ENCODE measurements at regions not wholly inside any gene's neighbourhood (a gene's known extent, or its start where the extent isn't known, plus 50 kb on each side); places are given as distances from the start of the nearest gene placed in this dataset.

DNA sequence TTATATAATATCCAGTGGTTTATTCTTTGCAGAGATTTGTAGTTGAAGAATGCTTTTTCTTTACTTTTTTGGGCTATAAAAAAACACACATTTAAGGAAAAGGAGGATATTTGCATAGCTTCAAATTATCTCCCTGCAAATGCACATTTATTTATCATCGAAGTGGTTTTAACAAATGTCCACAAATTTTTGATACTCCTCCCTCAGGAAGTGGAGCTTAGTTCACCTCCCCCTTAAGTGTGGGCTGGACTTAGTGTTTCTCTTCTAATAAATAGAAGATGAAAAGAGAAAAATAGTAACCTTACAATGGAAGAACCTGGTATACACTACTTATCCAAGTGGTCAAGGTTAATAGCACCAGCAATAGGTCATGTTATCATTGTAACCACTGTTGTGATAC, 537.6 kb downstream of the ARL4A start:
- no peak for TF ChIP-seq YY1 (IDR thresholded peaks at IDR 0.05; ENCODE audit: insufficient read depth, insufficient read length)
- TF ChIP-seq ZNF274 (IDR thresholded peaks at IDR 0.05; ENCODE audit: low read depth, low read length) = no peak
- TF ChIP-seq SUZ12 (IDR thresholded peaks at IDR 0.05; ENCODE audit: extremely low read depth, insufficient read depth, insufficient read length) = no peak
